PC-3 (cell line): ENCODE measurements at regions not wholly inside any gene's neighbourhood (a gene's known extent, or its start where the extent isn't known, plus 50 kb on each side); places are given as distances from the start of the nearest gene placed in this dataset.
A peak's percentile ranks its signal among the peaks of the same experiment; 100 is the strongest.

ENCODE experiments used
- ATAC-seq: fragments of 200-7000 bp; cut with Tn5 transposase; 2 replicates; pipeline ENCODE4 v1.9.1; 2020; ENCODE audit warnings: mild to moderate bottlenecking, moderate library complexity
- BruUV-seq: library from RNA; stranded (reverse); fragments of 400-500 nt; replicated peaks from 2 replicates; lab custom pipeline; 2021; lab: Mats Ljungman, UMichigan
- CTCF ChIA-PET: fragments of 300-600 bp; sonication (Branson Sonifier 250); formaldehyde crosslinking; loops from one replicate; lab custom pipeline; 2022; ENCODE audit warnings: antibody characterized with exemption; lab: Charles Lee
- POLR2A ChIA-PET: fragments of 300-600 bp; sonication (Branson Sonifier 250); formaldehyde crosslinking; loops from one replicate; lab custom pipeline; 2022; ENCODE audit warnings: antibody characterized with exemption; ENCODE audit not compliant: unreplicated experiment; lab: Charles Lee
- DNase-seq: peaks from one replicate; pipeline ENCODE4 v3.0.0-alpha.2; 2015
- H2AFZ ChIP-seq: fragments of 300-600 bp; sonication (generic); 2 replicates; pipeline ENCODE4 v1.6.0; 2016; ENCODE audit warnings: antibody characterized with exemption, low read length
- H3F3A ChIP-seq: fragments of 300-600 bp; sonication (generic); one replicate; pipeline ENCODE4 v1.6.0; 2017; ENCODE audit warnings: antibody characterized with exemption, low read length, control low read depth, mild to moderate bottlenecking; ENCODE audit not compliant: unreplicated experiment
- H3K27ac ChIP-seq: fragments of 300-600 bp; sonication (generic); 2 replicates; pipeline ENCODE4 v1.5.1; 2016; ENCODE audit warnings: mild to moderate bottlenecking, low read length
- H3K27me3 ChIP-seq: fragments of 300-600 bp; sonication (generic); 2 replicates; pipeline ENCODE4 v1.6.1; 2016; ENCODE audit warnings: low read length, mixed read lengths
- H3K36me3 ChIP-seq: fragments of 300-600 bp; sonication (generic); 2 replicates; pipeline ENCODE4 v1.6.1; 2016; ENCODE audit warnings: low read depth, mixed run types, low read length, mixed read lengths
- H3K4me1 ChIP-seq: fragments of 300-600 bp; sonication (generic); 2 replicates; pipeline ENCODE4 v1.5.1; 2016; ENCODE audit warnings: low read length; ENCODE audit not compliant: insufficient read depth
- H3K4me2 ChIP-seq: fragments of 300-600 bp; sonication (generic); 2 replicates; pipeline ENCODE4 v1.6.0; 2016; ENCODE audit warnings: low read length
- H3K4me3 ChIP-seq: fragments of 300-600 bp; sonication (generic); 2 replicates; pipeline ENCODE4 v1.5.1; 2016; ENCODE audit warnings: mild to moderate bottlenecking, low read length, mixed read lengths
- H3K79me2 ChIP-seq: fragments of 300-600 bp; sonication (generic); 2 replicates; pipeline ENCODE4 v1.6.1; 2017; ENCODE audit warnings: low read length, mixed read lengths
- H3K9ac ChIP-seq: fragments of 300-600 bp; sonication (generic); 2 replicates; pipeline ENCODE4 v1.6.0; 2016; ENCODE audit warnings: mild to moderate bottlenecking, low read length
- H3K9me2 ChIP-seq: fragments of 300-600 bp; sonication (generic); replicated peaks from 2 replicates; pipeline ENCODE4 v1.6.1; 2016; ENCODE audit warnings: mixed run types, low read length, mixed read lengths
- H3K9me3 ChIP-seq: fragments of 300-600 bp; sonication (generic); 2 replicates; pipeline ENCODE4 v1.6.1; 2016; ENCODE audit warnings: low read length, mixed read lengths
- H4K20me1 ChIP-seq: fragments of 300-600 bp; sonication (generic); 2 replicates; pipeline ENCODE4 v1.6.1; 2016; ENCODE audit warnings: low read length, mixed read lengths
- EZH2 ChIP-seq: fragments of 300-600 bp; sonication (generic); IDR thresholded peaks from one replicate; pipeline ENCODE4 v1.6.1; 2017; ENCODE audit warnings: antibody characterized with exemption, mild to moderate bottlenecking, low read length; ENCODE audit not compliant: unreplicated experiment
- EZH2phosphoT487 ChIP-seq: fragments of 300-600 bp; sonication (generic); IDR thresholded peaks from 2 replicates; pipeline ENCODE4 v1.6.1; 2018; ENCODE audit warnings: mild to moderate bottlenecking, antibody characterized with exemption, low read length, borderline replicate concordance
- intact Hi-C: fragments of 100-400 bp; cut with micrococcal nuclease; formaldehyde crosslinking; loops from 2 replicates; pipeline ENCODE4 v1.9.0; 2023
- TF ChIP-seq, protein P1 (sequence below): fragments of 300-600 bp; sonication (generic); conservative IDR thresholded peaks from 2 replicates; pipeline ENCODE4 v1.5.1; 2017; ENCODE audit warnings: antibody characterized with exemption, low read depth, mild to moderate bottlenecking, low read length

GRCh38 chr9:81266674-81267073, 422.7 kb downstream of the TLE1 start:
- TF ChIP-seq EZH2phosphoT487 (no peak), EZH2 (no peak)
- TF ChIP-seq, protein P1, sequence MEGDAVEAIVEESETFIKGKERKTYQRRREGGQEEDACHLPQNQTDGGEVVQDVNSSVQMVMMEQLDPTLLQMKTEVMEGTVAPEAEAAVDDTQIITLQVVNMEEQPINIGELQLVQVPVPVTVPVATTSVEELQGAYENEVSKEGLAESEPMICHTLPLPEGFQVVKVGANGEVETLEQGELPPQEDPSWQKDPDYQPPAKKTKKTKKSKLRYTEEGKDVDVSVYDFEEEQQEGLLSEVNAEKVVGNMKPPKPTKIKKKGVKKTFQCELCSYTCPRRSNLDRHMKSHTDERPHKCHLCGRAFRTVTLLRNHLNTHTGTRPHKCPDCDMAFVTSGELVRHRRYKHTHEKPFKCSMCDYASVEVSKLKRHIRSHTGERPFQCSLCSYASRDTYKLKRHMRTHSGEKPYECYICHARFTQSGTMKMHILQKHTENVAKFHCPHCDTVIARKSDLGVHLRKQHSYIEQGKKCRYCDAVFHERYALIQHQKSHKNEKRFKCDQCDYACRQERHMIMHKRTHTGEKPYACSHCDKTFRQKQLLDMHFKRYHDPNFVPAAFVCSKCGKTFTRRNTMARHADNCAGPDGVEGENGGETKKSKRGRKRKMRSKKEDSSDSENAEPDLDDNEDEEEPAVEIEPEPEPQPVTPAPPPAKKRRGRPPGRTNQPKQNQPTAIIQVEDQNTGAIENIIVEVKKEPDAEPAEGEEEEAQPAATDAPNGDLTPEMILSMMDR, result no peak
- DNase-seq (peak; percentile 64), ATAC-seq (peak; percentile 38)
- H3K9me2 ChIP-seq, result no peaks in the 10 kb centered on the region
- no peak overlapping the region for H3K9ac ChIP-seq
- H2AFZ ChIP-seq, result no peak overlapping the region
- no peaks in the 10 kb centered on the region for H4K20me1 ChIP-seq
- no peak overlapping the region for H3K4me2 ChIP-seq
- no peaks in the 10 kb centered on the region for H3K79me2 ChIP-seq
- no peaks in the 10 kb centered on the region for H3K36me3 ChIP-seq
- BruUV-seq, result no TSS peak
- ChIA-PET CTCF (no interaction called here), POLR2A (no interaction called here)
- no peaks in the 10 kb centered on the region for H3K27me3 ChIP-seq
- H3K4me3 ChIP-seq, result no peak overlapping the region
- no peaks in the 10 kb centered on the region for H3F3A ChIP-seq
- no peak overlapping the region for H3K27ac ChIP-seq
- H3K9me3 ChIP-seq, result no peaks in the 10 kb centered on the region
- intact Hi-C loops, result no loop called here
- H3K4me1 ChIP-seq, result peaks cover 5% of the 10 kb centered on the region

GRCh38 chr9:81266086-81266485, 423.3 kb downstream of the TLE1 start:
- Histone ChIP-seq H3K4me3 (no peak overlapping the region), H3K9me3 (no peaks in the 10 kb centered on the region), H3F3A (no peaks in the 10 kb centered on the region), H3K27ac (no peak overlapping the region), H3K4me2 (no peak overlapping the region), H3K9ac (no peak overlapping the region), H3K27me3 (no peaks in the 10 kb centered on the region), H2AFZ (no peak overlapping the region), H3K79me2 (no peaks in the 10 kb centered on the region), H3K9me2 (no peaks in the 10 kb centered on the region), H3K4me1 (peaks cover 5% of the 10 kb centered on the region), H4K20me1 (no peaks in the 10 kb centered on the region), H3K36me3 (no peaks in the 10 kb centered on the region)
- CTCF ChIA-PET, result no interaction called here
- POLR2A ChIA-PET, result no interaction called here
- TF ChIP-seq, protein P1, result no peak
- TF ChIP-seq EZH2phosphoT487, result no peak
- TF ChIP-seq EZH2, result no peak
- ATAC-seq (no peak), DNase-seq (no peak)
- BruUV-seq, result no TSS peak
- intact Hi-C loops, result no loop called here

GRCh38 chr9:81264516-81264915, 424.8 kb downstream of the TLE1 start:
- H3K27me3 ChIP-seq, result no peaks in the 10 kb centered on the region
- ChIA-PET CTCF (no interaction called here), POLR2A (no interaction called here)
- H2AFZ ChIP-seq, result no peak overlapping the region
- TF ChIP-seq EZH2, result no peak
- no peak for TF ChIP-seq EZH2phosphoT487
- ATAC-seq (no peak), DNase-seq (no peak)
- peaks cover 5% of the 10 kb centered on the region for H3K4me1 ChIP-seq
- H3K27ac ChIP-seq, result no peak overlapping the region
- no peak overlapping the region for H3K4me3 ChIP-seq
- H3F3A ChIP-seq, result no peaks in the 10 kb centered on the region
- no peaks in the 10 kb centered on the region for H3K9me3 ChIP-seq
- no peaks in the 10 kb centered on the region for H3K79me2 ChIP-seq
- no TSS peak for BruUV-seq
- no peaks in the 10 kb centered on the region for H4K20me1 ChIP-seq
- H3K9ac ChIP-seq, result no peak overlapping the region
- H3K36me3 ChIP-seq, result no peaks in the 10 kb centered on the region
- intact Hi-C loops, result no loop called here
- no peak overlapping the region for H3K4me2 ChIP-seq
- H3K9me2 ChIP-seq, result no peaks in the 10 kb centered on the region
